ENCODE measurements at regions not wholly inside any gene's neighbourhood (a gene's known extent, or its start where the extent isn't known, plus 50 kb on each side); places are given as distances from the start of the nearest gene placed in this dataset.

DNA sequence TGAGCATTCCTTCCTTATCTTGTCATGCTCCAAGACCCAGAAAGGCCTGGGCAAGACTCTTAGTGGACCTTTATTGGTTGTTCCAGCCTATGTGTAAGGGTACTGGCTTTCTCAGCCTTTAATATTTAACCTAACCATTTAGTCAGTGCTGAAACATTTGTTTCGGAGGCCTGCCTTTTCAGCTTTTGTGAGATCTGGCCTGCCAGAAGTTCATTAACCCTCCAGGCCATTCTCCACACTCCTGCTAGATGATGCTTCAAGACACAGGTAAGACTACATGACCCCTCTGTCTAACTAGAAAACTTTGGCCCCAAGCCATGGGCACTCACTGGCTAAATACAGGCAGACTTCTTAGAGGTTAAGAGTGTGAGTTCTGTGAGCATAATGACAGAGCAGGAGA, 138.4 kb upstream of the ZP4 start:
- TF ChIP-seq ZNF23 (tag by site-specific recombination; IDR thresholded peaks at IDR 0.05; ENCODE audit: borderline replicate concordance) (no peak), TSHZ1 (tag by site-specific recombination; IDR thresholded peaks at IDR 0.05; ENCODE audit: borderline replicate concordance) (no peak), ZNF510 (tag by site-specific recombination; IDR thresholded peaks at IDR 0.05; ENCODE audit: insufficient replicate concordance) (no peak), ZNF629 (tag by site-specific recombination; IDR thresholded peaks at IDR 0.05) (no peak), BCL11A (tag by site-specific recombination; IDR thresholded peaks at IDR 0.05; ENCODE audit: low read depth) (no peak), ZNF777 (tag by site-specific recombination; IDR thresholded peaks at IDR 0.05; ENCODE audit: borderline replicate concordance) (no peak), TCF7L2 (IDR thresholded peaks at IDR 0.05; ENCODE audit: borderline replicate concordance, low read depth, low read length) (no peak)
- TF ChIP-seq, protein P1, sequence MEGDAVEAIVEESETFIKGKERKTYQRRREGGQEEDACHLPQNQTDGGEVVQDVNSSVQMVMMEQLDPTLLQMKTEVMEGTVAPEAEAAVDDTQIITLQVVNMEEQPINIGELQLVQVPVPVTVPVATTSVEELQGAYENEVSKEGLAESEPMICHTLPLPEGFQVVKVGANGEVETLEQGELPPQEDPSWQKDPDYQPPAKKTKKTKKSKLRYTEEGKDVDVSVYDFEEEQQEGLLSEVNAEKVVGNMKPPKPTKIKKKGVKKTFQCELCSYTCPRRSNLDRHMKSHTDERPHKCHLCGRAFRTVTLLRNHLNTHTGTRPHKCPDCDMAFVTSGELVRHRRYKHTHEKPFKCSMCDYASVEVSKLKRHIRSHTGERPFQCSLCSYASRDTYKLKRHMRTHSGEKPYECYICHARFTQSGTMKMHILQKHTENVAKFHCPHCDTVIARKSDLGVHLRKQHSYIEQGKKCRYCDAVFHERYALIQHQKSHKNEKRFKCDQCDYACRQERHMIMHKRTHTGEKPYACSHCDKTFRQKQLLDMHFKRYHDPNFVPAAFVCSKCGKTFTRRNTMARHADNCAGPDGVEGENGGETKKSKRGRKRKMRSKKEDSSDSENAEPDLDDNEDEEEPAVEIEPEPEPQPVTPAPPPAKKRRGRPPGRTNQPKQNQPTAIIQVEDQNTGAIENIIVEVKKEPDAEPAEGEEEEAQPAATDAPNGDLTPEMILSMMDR (tag by site-specific recombination; IDR thresholded peaks at IDR 0.05), result no peak
